Ovary (tissue), 1 donor: ENCODE measurements at regions not wholly inside any gene's neighbourhood (a gene's known extent, or its start where the extent isn't known, plus 50 kb on each side); places are given as distances from the start of the nearest gene placed in this dataset.

ENCODE experiments used
- EP300 ChIP-seq: sonication (generic); formaldehyde crosslinking; IDR thresholded peaks from one replicate; pipeline ENCODE4 v1.6.1; 2017; ENCODE audit warnings: antibody characterized with exemption
- POLR2A ChIP-seq: fragments of 450-650 bp; IDR thresholded peaks from one replicate; pipeline ENCODE4 v1.6.1; 2017; ENCODE audit warnings: antibody characterized with exemption, mild to moderate bottlenecking, moderate library complexity

DNA sequence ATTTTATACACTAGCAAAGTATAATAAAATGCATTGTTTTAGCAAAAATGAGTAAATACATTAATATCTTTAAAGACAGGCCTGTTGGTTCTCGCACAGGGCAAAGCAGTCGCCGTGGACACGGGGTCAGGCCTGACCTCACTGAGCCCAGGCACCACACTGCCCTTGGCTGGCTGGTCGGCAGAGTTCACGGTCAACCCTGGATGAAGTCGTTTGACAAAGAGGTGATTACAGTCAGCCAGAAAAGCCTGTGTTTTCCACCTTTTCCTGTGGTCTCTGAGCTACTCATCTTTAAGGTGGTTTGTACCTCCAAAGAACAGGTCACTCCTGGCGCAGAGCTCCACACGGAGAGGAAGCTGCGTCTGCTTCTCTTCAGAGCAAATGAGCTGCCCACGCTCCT, 191.5 kb downstream of the DLL1 start:
- TF ChIP-seq EP300 (no peak), POLR2A (no peak)
